Adrenal gland (tissue), 5 donors: ENCODE measurements at regions not wholly inside any gene's neighbourhood (a gene's known extent, or its start where the extent isn't known, plus 50 kb on each side); places are given as distances from the start of the nearest gene placed in this dataset.

Experiments
- CTCF ChIP-seq, 6 experiments: fragments of 450-650 bp in 4 of 6; fragments of 200-600 bp in 2 of 6; sonication (generic) in 1 of 6; IDR thresholded peaks; 1 replicate in 5 of 6; 2 replicates in 1 of 6; pipeline versions ENCODE4 v1.5.1 to v1.8.0; 2016 to 2021; ENCODE audit warnings: antibody characterized with exemption in 6 of 6, mild to moderate bottlenecking in 2 of 6, moderate library complexity in 1 of 6
- POLR2A ChIP-seq, 2 donors: fragments of 450-650 bp; IDR thresholded peaks; one replicate each; pipeline ENCODE4 v1.6.1; 2017; ENCODE audit warnings: antibody characterized with exemption in 2 of 2, mild to moderate bottlenecking in 2 of 2, moderate library complexity in 1 of 2
- donor health status: DM: no; HTN: no; CAD: no.

- no peak for TF ChIP-seq CTCF (IDR thresholded peaks at IDR 0.05)
- TF ChIP-seq POLR2A (IDR thresholded peaks at IDR 0.05): no peak
Measured at GRCh38 chr2:74053959-74054715, 69.4 kb downstream of the TET3 start.
